ENCODE measurements at regions not wholly inside any gene's neighbourhood (a gene's known extent, or its start where the extent isn't known, plus 50 kb on each side); places are given as distances from the start of the nearest gene placed in this dataset.

GRCh38 chr12:124663771-124664366, 96.5 kb upstream of the NCOR2 start:
- no peak for DNase-seq (ENCODE audit: low read depth)
- no peak overlapping the region for H3K4me3 ChIP-seq (ENCODE audit: low read depth, low read length)
- TF ChIP-seq CTCF (conservative IDR thresholded peaks at IDR 0.05; ENCODE audit: low read depth, low read length) = no peak

GRCh38 chr12:124663206-124663605, 95.8 kb upstream of the NCOR2 start:
- H3K4me3 ChIP-seq (ENCODE audit: low read depth, low read length) = no peak overlapping the region
- TF ChIP-seq CTCF (conservative IDR thresholded peaks at IDR 0.05; ENCODE audit: low read depth, low read length) = no peak
- DNase-seq (ENCODE audit: low read depth) = no peak

- TF ChIP-seq CTCF (conservative IDR thresholded peaks at IDR 0.05; ENCODE audit: low read depth, low read length) = peak; percentile 29
- DNase-seq (ENCODE audit: low read depth) = no peak
Measured at GRCh38 chr12:124661341-124661740, 93.9 kb upstream of the NCOR2 start.

GRCh38 chr12:124660851-124661250, 93.4 kb upstream of the NCOR2 start:
- no peak for DNase-seq (ENCODE audit: low read depth)
- H3K4me3 ChIP-seq (ENCODE audit: low read depth, low read length) = no peak overlapping the region
- no peak for TF ChIP-seq CTCF (conservative IDR thresholded peaks at IDR 0.05; ENCODE audit: low read depth, low read length)

More at GRCh38 chr12:124661341-124661740, 93.9 kb upstream of the NCOR2 start:
- H3K4me3 ChIP-seq (ENCODE audit: low read depth, low read length) = no peak overlapping the region

- TF ChIP-seq CTCF (conservative IDR thresholded peaks at IDR 0.05; ENCODE audit: low read depth, low read length) = no peak
- H3K4me3 ChIP-seq (ENCODE audit: low read depth, low read length) = no peak overlapping the region
- DNase-seq (ENCODE audit: low read depth) = no peak
Measured at GRCh38 chr12:124658806-124659402, 91.5 kb upstream of the NCOR2 start.

- DNase-seq (ENCODE audit: low read depth) = no peak
Measured at GRCh38 chr12:124658302-124658701, 90.9 kb upstream of the NCOR2 start.

More at GRCh38 chr12:124658302-124658701, 90.9 kb upstream of the NCOR2 start:
- TF ChIP-seq CTCF (conservative IDR thresholded peaks at IDR 0.05; ENCODE audit: low read depth, low read length) = no peak
- H3K4me3 ChIP-seq (ENCODE audit: low read depth, low read length) = no peak overlapping the region
